ENCODE measurements at regions not wholly inside any gene's neighbourhood (a gene's known extent, or its start where the extent isn't known, plus 50 kb on each side); places are given as distances from the start of the nearest gene placed in this dataset.

- Histone ChIP-seq H3K27me3 (ENCODE audit: control insufficient read depth, insufficient read depth, low read length) (no peaks in the 10 kb centered on the region), H3K4me1 (ENCODE audit: control insufficient read depth, insufficient read depth, low read length) (no peaks in the 10 kb centered on the region), H3K36me3 (ENCODE audit: control insufficient read depth, insufficient read depth, low read length) (no peaks in the 10 kb centered on the region), H3K4me3 (ENCODE audit: low read depth in 2 of 2, low read length in 2 of 2) (no peak overlapping the region), H3K9me3 (ENCODE audit: control insufficient read depth, insufficient read depth, low read depth, low read length) (no peaks in the 10 kb centered on the region), H3K27ac (ENCODE audit: low read length) (no peak overlapping the region)
- ATAC-seq: no peak
- TF ChIP-seq, protein P1, sequence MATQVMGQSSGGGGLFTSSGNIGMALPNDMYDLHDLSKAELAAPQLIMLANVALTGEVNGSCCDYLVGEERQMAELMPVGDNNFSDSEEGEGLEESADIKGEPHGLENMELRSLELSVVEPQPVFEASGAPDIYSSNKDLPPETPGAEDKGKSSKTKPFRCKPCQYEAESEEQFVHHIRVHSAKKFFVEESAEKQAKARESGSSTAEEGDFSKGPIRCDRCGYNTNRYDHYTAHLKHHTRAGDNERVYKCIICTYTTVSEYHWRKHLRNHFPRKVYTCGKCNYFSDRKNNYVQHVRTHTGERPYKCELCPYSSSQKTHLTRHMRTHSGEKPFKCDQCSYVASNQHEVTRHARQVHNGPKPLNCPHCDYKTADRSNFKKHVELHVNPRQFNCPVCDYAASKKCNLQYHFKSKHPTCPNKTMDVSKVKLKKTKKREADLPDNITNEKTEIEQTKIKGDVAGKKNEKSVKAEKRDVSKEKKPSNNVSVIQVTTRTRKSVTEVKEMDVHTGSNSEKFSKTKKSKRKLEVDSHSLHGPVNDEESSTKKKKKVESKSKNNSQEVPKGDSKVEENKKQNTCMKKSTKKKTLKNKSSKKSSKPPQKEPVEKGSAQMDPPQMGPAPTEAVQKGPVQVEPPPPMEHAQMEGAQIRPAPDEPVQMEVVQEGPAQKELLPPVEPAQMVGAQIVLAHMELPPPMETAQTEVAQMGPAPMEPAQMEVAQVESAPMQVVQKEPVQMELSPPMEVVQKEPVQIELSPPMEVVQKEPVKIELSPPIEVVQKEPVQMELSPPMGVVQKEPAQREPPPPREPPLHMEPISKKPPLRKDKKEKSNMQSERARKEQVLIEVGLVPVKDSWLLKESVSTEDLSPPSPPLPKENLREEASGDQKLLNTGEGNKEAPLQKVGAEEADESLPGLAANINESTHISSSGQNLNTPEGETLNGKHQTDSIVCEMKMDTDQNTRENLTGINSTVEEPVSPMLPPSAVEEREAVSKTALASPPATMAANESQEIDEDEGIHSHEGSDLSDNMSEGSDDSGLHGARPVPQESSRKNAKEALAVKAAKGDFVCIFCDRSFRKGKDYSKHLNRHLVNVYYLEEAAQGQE (IDR thresholded peaks at IDR 0.05; ENCODE audit: insufficient read depth in 1 of 2, low read depth in 2 of 2, low read length in 1 of 2): no peak
- TF ChIP-seq TCF7L2 (IDR thresholded peaks at IDR 0.05; ENCODE audit: low read depth, low read length) (no peak), SIN3A (IDR thresholded peaks at IDR 0.05; ENCODE audit: borderline replicate concordance, insufficient read depth, low read depth, low read length) (no peak), POLR2AphosphoS5 (IDR thresholded peaks at IDR 0.05; ENCODE audit: low read depth, low read length) (no peak), CTCF (IDR thresholded peaks at IDR 0.05) (no peak)
- ChIA-PET POLR2A (no interaction called here), CTCF (no interaction called here)
- DNase-seq (ENCODE audit: low read depth, low spot score): no peak
- BruUV-seq (replicated peaks): no TSS peak
- in situ Hi-C loops (cut with HindIII; ENCODE audit: low pct_unique_long_range_greater_than_20kb, low sequenced_read_pairs) (no loop called here), intact Hi-C loops (cut with micrococcal nuclease; ENCODE audit: unreplicated experiment) (no loop called here)
Observed at GRCh38 chr5:145362266-145362665, 472.9 kb downstream of the PRELID2 start.

DNA sequence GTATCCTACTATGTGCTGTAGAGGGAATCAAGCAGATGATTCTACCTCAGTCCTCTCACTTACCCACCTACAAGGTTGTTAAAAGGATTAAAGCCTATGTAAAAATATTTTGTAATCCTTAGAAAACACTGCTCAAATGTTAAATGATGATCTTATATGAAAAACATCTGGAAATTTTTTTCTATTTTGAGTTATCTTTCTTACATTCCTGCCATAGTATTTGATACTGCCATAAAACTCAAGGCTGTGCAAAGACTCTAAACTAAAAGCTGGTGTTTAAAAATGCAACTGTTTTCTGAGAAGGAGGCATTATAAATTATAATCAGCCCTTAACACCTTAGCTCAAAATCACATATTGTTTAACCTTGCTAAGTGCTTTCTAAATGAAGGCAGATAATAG, 474.2 kb downstream of the PRELID2 start:
- H3K27me3 ChIP-seq (ENCODE audit: control insufficient read depth, insufficient read depth, low read length): no peaks in the 10 kb centered on the region
- no TSS peak for BruUV-seq (replicated peaks)
- intact Hi-C loops (cut with micrococcal nuclease; ENCODE audit: unreplicated experiment) (no loop called here), in situ Hi-C loops (cut with HindIII; ENCODE audit: low pct_unique_long_range_greater_than_20kb, low sequenced_read_pairs) (no loop called here)
- no peaks in the 10 kb centered on the region for H3K9me3 ChIP-seq (ENCODE audit: control insufficient read depth, insufficient read depth, low read depth, low read length)
- POLR2A ChIA-PET: no interaction called here
- DNase-seq (ENCODE audit: low read depth, low spot score) (no peak), ATAC-seq (no peak)
- H3K4me1 ChIP-seq (ENCODE audit: control insufficient read depth, insufficient read depth, low read length): no peaks in the 10 kb centered on the region
- no peak overlapping the region for H3K4me3 ChIP-seq (ENCODE audit: low read depth in 2 of 2, low read length in 2 of 2)
- no peaks in the 10 kb centered on the region for H3K36me3 ChIP-seq (ENCODE audit: control insufficient read depth, insufficient read depth, low read length)
- no peak for TF ChIP-seq SIN3A (IDR thresholded peaks at IDR 0.05; ENCODE audit: borderline replicate concordance, insufficient read depth, low read depth, low read length)
- no peak for TF ChIP-seq CTCF (IDR thresholded peaks at IDR 0.05)
- no peak for TF ChIP-seq POLR2AphosphoS5 (IDR thresholded peaks at IDR 0.05; ENCODE audit: low read depth, low read length)
- no peak for TF ChIP-seq TCF7L2 (IDR thresholded peaks at IDR 0.05; ENCODE audit: low read depth, low read length)
- TF ChIP-seq, protein P1 (IDR thresholded peaks at IDR 0.05; ENCODE audit: insufficient read depth in 1 of 2, low read depth in 2 of 2, low read length in 1 of 2): no peak
- CTCF ChIA-PET: no interaction called here
- no peak overlapping the region for H3K27ac ChIP-seq (ENCODE audit: low read length)
